ENCODE measurements at regions not wholly inside any gene's neighbourhood (a gene's known extent, or its start where the extent isn't known, plus 50 kb on each side); places are given as distances from the start of the nearest gene placed in this dataset.

DNA sequence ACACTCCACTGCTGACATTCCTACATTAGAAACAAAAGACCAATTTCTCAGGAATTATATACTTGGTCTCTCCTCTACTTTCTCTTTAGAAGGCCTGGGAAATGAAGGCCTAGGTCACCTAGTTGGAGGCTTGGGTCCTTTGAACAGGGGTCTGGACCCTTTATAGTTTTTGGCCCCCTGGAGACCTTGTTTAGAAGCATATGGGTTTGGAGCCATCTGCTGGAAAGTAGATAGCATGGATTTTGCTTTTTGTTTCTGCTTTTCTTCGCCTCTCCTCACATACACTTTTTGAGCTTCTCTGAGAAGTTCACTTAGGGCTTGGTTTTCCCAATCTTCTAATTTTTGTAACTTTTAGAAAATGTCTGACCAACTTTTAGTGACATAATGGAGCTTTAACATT is 67.1 kb upstream of the CDK20 start:
- Histone ChIP-seq H3K4me1 (ENCODE audit: control insufficient read depth, insufficient read depth, low read depth, low read length) (no peaks in the 10 kb centered on the region), H2BK5ac (ENCODE audit: low read depth, low read length, poor library complexity, severe bottlenecking) (no peak overlapping the region), H2BK120ac (ENCODE audit: low read depth, low read length) (no peak overlapping the region), H3K9me3 (ENCODE audit: control insufficient read depth, low read length) (peaks cover 42% of the 10 kb centered on the region), H3K4me3 (ENCODE audit: insufficient read depth in 1 of 2, low read depth in 1 of 2, low read length in 2 of 2) (no peak overlapping the region), H3K27ac (ENCODE audit: low read length, poor library complexity, severe bottlenecking) (no peak overlapping the region), H3K9ac (ENCODE audit: low read length) (no peak overlapping the region), H3K36me3 (ENCODE audit: control insufficient read depth in 1 of 2, insufficient read depth in 2 of 2, low read depth in 1 of 2, low read length in 2 of 2) (no peaks in the 10 kb centered on the region), H3K14ac (ENCODE audit: low read length in 2 of 2) (no peak overlapping the region), H3K4me2 (ENCODE audit: low read length, poor library complexity, severe bottlenecking) (no peak overlapping the region), H2AK5ac (ENCODE audit: low read length, severe bottlenecking) (no peak overlapping the region), H2BK15ac (ENCODE audit: low read depth, poor library complexity, severe bottlenecking) (no peak overlapping the region), H4K91ac (ENCODE audit: low read length) (no peak overlapping the region), H2BK12ac (ENCODE audit: low read length in 2 of 2) (no peak overlapping the region), H3K27me3 (ENCODE audit: control insufficient read depth in 1 of 2, insufficient read depth in 1 of 2, low read length in 2 of 2) (no peaks in the 10 kb centered on the region), H2AFZ (ENCODE audit: low read depth, low read length) (no peak overlapping the region), H3K4ac (ENCODE audit: low read depth in 1 of 2, low read length in 2 of 2) (no peak overlapping the region), H3K79me1 (replicated peaks; ENCODE audit: low read length, poor library complexity, severe bottlenecking) (no peaks in the 10 kb centered on the region), H4K8ac (ENCODE audit: low read length) (no peak overlapping the region), H3K18ac (ENCODE audit: low read depth in 1 of 2, low read length in 2 of 2) (no peak overlapping the region), H3K23ac (ENCODE audit: low read length in 2 of 2) (no peak overlapping the region)
- peak; percentile 19 for DNase-seq
- WGBS = 100% methylated on average over 1 of the region's 1 CpG

DNA sequence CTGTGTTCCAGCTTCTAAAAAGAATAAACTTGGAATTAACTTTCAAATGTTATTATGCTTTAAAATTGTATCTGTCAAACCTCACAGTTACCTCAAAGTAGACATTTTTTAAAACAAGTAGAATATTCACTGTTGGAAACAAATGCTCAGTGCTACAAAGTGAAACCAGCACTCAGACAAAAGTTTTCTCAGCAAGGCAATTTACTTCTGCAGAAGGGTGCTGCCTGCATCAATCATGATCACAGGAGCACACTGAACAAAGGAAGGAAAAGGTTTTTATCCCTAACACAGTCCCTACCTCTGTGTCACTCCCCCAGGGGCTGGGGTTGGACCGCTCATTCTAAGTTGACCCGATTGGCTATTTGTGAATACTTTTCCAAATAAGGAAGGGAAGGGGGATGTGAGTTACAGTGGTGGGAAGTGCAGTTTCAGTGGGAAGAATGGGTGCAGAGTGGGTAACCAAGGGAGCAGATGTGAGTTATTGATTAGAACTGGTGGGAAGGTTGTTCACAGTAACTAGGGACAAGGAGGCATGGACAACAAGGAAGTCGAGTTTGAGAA is 63.0 kb upstream of the CDK20 start:
- H4K8ac ChIP-seq (ENCODE audit: low read length) = no peak overlapping the region
- DNase-seq = no peak
- H3K27ac ChIP-seq (ENCODE audit: low read length, poor library complexity, severe bottlenecking) = no peak overlapping the region
- no peak overlapping the region for H3K18ac ChIP-seq (ENCODE audit: low read depth in 1 of 2, low read length in 2 of 2)
- no peak overlapping the region for H3K9ac ChIP-seq (ENCODE audit: low read length)
- H3K36me3 ChIP-seq (ENCODE audit: control insufficient read depth in 1 of 2, insufficient read depth in 2 of 2, low read depth in 1 of 2, low read length in 2 of 2) = no peaks in the 10 kb centered on the region
- H2AFZ ChIP-seq (ENCODE audit: low read depth, low read length) = no peak overlapping the region
- H3K23ac ChIP-seq (ENCODE audit: low read length in 2 of 2) = no peak overlapping the region
- H2BK120ac ChIP-seq (ENCODE audit: low read depth, low read length) = no peak overlapping the region
- no peaks in the 10 kb centered on the region for H3K4me1 ChIP-seq (ENCODE audit: control insufficient read depth, insufficient read depth, low read depth, low read length)
- no peak overlapping the region for H2BK15ac ChIP-seq (ENCODE audit: low read depth, poor library complexity, severe bottlenecking)
- no peaks in the 10 kb centered on the region for H3K27me3 ChIP-seq (ENCODE audit: control insufficient read depth in 1 of 2, insufficient read depth in 1 of 2, low read length in 2 of 2)
- peaks cover 28% of the 10 kb centered on the region for H3K9me3 ChIP-seq (ENCODE audit: control insufficient read depth, low read length)
- no peak overlapping the region for H3K4me2 ChIP-seq (ENCODE audit: low read length, poor library complexity, severe bottlenecking)
- H3K79me1 ChIP-seq (replicated peaks; ENCODE audit: low read length, poor library complexity, severe bottlenecking) = no peaks in the 10 kb centered on the region
- H3K4me3 ChIP-seq (ENCODE audit: insufficient read depth in 1 of 2, low read depth in 1 of 2, low read length in 2 of 2) = no peak overlapping the region
- H2AK5ac ChIP-seq (ENCODE audit: low read length, severe bottlenecking) = no peak overlapping the region
- H2BK12ac ChIP-seq (ENCODE audit: low read length in 2 of 2) = no peak overlapping the region
- no peak overlapping the region for H4K91ac ChIP-seq (ENCODE audit: low read length)
- WGBS = 83% methylated on average over 3 of the region's 3 CpGs
- H2BK5ac ChIP-seq (ENCODE audit: low read depth, low read length, poor library complexity, severe bottlenecking) = no peak overlapping the region
- H3K14ac ChIP-seq (ENCODE audit: low read length in 2 of 2) = no peak overlapping the region
- no peak overlapping the region for H3K4ac ChIP-seq (ENCODE audit: low read depth in 1 of 2, low read length in 2 of 2)

DNA sequence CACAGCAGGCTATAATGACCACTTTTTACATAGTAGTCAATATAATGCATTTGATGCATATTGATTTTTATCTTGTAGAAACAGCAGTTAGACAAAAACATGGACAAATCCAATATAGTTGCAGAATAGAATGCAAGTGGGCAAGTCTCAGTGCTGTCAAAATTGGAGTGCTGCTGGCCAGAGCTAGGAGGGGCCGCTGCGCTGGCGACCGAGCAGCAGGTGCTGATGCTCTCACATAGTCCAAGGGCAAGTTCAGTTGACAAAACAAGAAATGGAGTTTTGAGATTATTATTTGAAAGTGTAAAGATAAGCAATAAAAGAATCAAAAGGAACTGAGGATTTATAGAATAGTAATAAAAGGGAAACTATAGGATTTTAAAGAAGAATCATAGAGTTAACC is 60.6 kb upstream of the CDK20 start:
- no peak overlapping the region for H3K14ac ChIP-seq (ENCODE audit: low read length in 2 of 2)
- H3K79me1 ChIP-seq (replicated peaks; ENCODE audit: low read length, poor library complexity, severe bottlenecking) = no peaks in the 10 kb centered on the region
- no peak overlapping the region for H3K18ac ChIP-seq (ENCODE audit: low read depth in 1 of 2, low read length in 2 of 2)
- H2BK120ac ChIP-seq (ENCODE audit: low read depth, low read length) = no peak overlapping the region
- H3K27ac ChIP-seq (ENCODE audit: low read length, poor library complexity, severe bottlenecking) = no peak overlapping the region
- no peak overlapping the region for H3K9ac ChIP-seq (ENCODE audit: low read length)
- 94% methylated on average over 4 of the region's 4 CpGs for WGBS
- DNase-seq = no peak
- H3K4ac ChIP-seq (ENCODE audit: low read depth in 1 of 2, low read length in 2 of 2) = no peak overlapping the region
- no peak overlapping the region for H2AFZ ChIP-seq (ENCODE audit: low read depth, low read length)
- no peak overlapping the region for H3K23ac ChIP-seq (ENCODE audit: low read length in 2 of 2)
- no peaks in the 10 kb centered on the region for H3K4me1 ChIP-seq (ENCODE audit: control insufficient read depth, insufficient read depth, low read depth, low read length)
- H2AK5ac ChIP-seq (ENCODE audit: low read length, severe bottlenecking) = no peak overlapping the region
- H3K9me3 ChIP-seq (ENCODE audit: control insufficient read depth, low read length) = peaks cover 28% of the 10 kb centered on the region
- no peak overlapping the region for H2BK5ac ChIP-seq (ENCODE audit: low read depth, low read length, poor library complexity, severe bottlenecking)
- H4K8ac ChIP-seq (ENCODE audit: low read length) = no peak overlapping the region
- H3K27me3 ChIP-seq (ENCODE audit: control insufficient read depth in 1 of 2, insufficient read depth in 1 of 2, low read length in 2 of 2) = no peaks in the 10 kb centered on the region
- no peaks in the 10 kb centered on the region for H3K36me3 ChIP-seq (ENCODE audit: control insufficient read depth in 1 of 2, insufficient read depth in 2 of 2, low read depth in 1 of 2, low read length in 2 of 2)
- H3K4me2 ChIP-seq (ENCODE audit: low read length, poor library complexity, severe bottlenecking) = no peak overlapping the region
- H2BK15ac ChIP-seq (ENCODE audit: low read depth, poor library complexity, severe bottlenecking) = no peak overlapping the region
- H2BK12ac ChIP-seq (ENCODE audit: low read length in 2 of 2) = no peak overlapping the region
- H3K4me3 ChIP-seq (ENCODE audit: insufficient read depth in 1 of 2, low read depth in 1 of 2, low read length in 2 of 2) = no peak overlapping the region
- H4K91ac ChIP-seq (ENCODE audit: low read length) = no peak overlapping the region

DNA sequence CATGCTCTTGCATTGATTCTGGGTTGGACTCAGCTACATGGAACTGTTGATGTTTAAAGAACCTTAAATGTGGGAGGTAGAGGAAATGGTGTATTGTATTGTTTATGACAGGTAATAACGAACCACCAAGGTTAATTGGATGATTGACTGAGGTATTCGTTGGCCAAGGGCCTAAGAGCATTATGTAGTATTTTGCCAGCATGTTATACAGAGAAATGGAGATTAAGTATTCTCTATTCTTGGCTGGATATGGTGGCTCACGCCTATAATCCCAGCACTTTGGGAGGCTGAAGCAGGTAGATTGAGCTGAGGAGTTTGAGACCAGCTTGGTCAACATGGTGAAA is 59.0 kb upstream of the CDK20 start:
- WGBS = 85% methylated on average over 3 of the region's 3 CpGs
- H3K27ac ChIP-seq (ENCODE audit: low read length, poor library complexity, severe bottlenecking) = no peak overlapping the region
- H3K18ac ChIP-seq (ENCODE audit: low read depth in 1 of 2, low read length in 2 of 2) = no peak overlapping the region
- no peak overlapping the region for H3K9ac ChIP-seq (ENCODE audit: low read length)
- no peaks in the 10 kb centered on the region for H3K36me3 ChIP-seq (ENCODE audit: control insufficient read depth in 1 of 2, insufficient read depth in 2 of 2, low read depth in 1 of 2, low read length in 2 of 2)
- H3K14ac ChIP-seq (ENCODE audit: low read length in 2 of 2) = no peak overlapping the region
- no peak overlapping the region for H2BK5ac ChIP-seq (ENCODE audit: low read depth, low read length, poor library complexity, severe bottlenecking)
- no peak overlapping the region for H2AK5ac ChIP-seq (ENCODE audit: low read length, severe bottlenecking)
- no peak overlapping the region for H3K4me3 ChIP-seq (ENCODE audit: insufficient read depth in 1 of 2, low read depth in 1 of 2, low read length in 2 of 2)
- no peaks in the 10 kb centered on the region for H3K27me3 ChIP-seq (ENCODE audit: control insufficient read depth in 1 of 2, insufficient read depth in 1 of 2, low read length in 2 of 2)
- H2BK15ac ChIP-seq (ENCODE audit: low read depth, poor library complexity, severe bottlenecking) = no peak overlapping the region
- no peaks in the 10 kb centered on the region for H3K79me1 ChIP-seq (replicated peaks; ENCODE audit: low read length, poor library complexity, severe bottlenecking)
- H4K8ac ChIP-seq (ENCODE audit: low read length) = no peak overlapping the region
- no peak overlapping the region for H2BK120ac ChIP-seq (ENCODE audit: low read depth, low read length)
- no peak overlapping the region for H2AFZ ChIP-seq (ENCODE audit: low read depth, low read length)
- H4K91ac ChIP-seq (ENCODE audit: low read length) = no peak overlapping the region
- peaks cover 22% of the 10 kb centered on the region for H3K9me3 ChIP-seq (ENCODE audit: control insufficient read depth, low read length)
- H3K4me2 ChIP-seq (ENCODE audit: low read length, poor library complexity, severe bottlenecking) = no peak overlapping the region
- H3K23ac ChIP-seq (ENCODE audit: low read length in 2 of 2) = no peak overlapping the region
- DNase-seq = no peak
- H2BK12ac ChIP-seq (ENCODE audit: low read length in 2 of 2) = no peak overlapping the region
- H3K4ac ChIP-seq (ENCODE audit: low read depth in 1 of 2, low read length in 2 of 2) = no peak overlapping the region
- no peaks in the 10 kb centered on the region for H3K4me1 ChIP-seq (ENCODE audit: control insufficient read depth, insufficient read depth, low read depth, low read length)

All from mesenchymal stem cell (in vitro differentiated cells and primary cell).